IPS-NIHi7 (cell line): ENCODE measurements at regions not wholly inside any gene's neighbourhood (a gene's known extent, or its start where the extent isn't known, plus 50 kb on each side); places are given as distances from the start of the nearest gene placed in this dataset.
"Not testable (repeated sequence)": the region's sequence is repeated elsewhere in the genome, so short reads cannot be mapped to it uniquely, and the experiment has no call there.

Experiments used
- DNase-seq: peaks from one replicate; pipeline ENCODE4 v3.0.0; 2012; ENCODE audit warnings: mixed read lengths; ENCODE audit errors: extremely low spot score

GRCh38 chr7:153081496-153081895 lies 321.9 kb downstream of the ACTR3B start:
- no peak for DNase-seq

- no peak for DNase-seq
Observed at GRCh38 chr7:153084278-153084677, 324.7 kb downstream of the ACTR3B start.

- DNase-seq: no peak
Observed at GRCh38 chr7:153087498-153087897, 327.9 kb downstream of the ACTR3B start.

DNA sequence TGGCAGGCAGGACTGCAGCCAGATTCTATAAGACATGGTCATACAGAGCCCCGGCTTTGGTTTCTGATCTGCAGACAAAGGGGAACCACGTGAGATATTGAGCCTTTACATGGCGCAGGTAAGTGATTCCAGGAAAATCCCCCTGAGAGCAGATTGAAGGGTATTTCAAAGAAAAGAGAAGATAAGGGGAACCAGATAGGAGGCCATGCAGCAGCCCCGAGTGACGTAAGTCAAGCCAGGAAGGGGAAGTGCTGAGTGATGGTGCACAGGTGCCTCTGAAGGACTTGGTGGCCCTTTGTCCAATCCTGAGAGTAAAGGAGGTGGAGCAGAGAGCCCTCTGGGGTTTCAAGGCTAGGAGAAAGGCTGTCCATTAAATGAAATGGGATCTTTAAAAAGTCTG lies 329.0 kb downstream of the ACTR3B start:
- no peak for DNase-seq

DNA sequence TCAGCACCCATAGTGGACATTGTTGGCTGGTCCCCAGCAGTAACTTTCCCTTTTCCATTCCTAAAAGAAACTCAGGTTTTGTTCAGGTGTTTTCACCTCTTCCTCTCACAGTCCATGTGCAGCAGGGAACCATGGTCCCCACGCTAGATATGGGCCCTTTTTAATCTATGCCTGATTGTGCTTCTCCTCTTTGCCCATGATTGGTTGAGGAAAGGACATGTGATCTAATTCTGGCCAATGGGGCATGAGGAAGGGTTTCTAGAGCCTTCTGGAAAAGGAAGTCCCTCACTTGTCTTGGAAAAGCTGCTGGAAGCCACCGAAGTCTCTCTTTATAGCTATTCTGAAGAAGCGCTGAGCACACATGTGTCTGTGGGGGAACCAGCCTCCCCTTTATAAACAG lies 330.7 kb downstream of the ACTR3B start:
- no peak for DNase-seq

- no peak for DNase-seq
Observed at GRCh38 chr7:153090764-153091163, 331.2 kb downstream of the ACTR3B start.

GRCh38 chr7:153091477-153091876 lies 331.9 kb downstream of the ACTR3B start:
- DNase-seq: no peak

- DNase-seq: no peak
Observed at GRCh38 chr7:153097511-153098201, 338.1 kb downstream of the ACTR3B start.

DNA sequence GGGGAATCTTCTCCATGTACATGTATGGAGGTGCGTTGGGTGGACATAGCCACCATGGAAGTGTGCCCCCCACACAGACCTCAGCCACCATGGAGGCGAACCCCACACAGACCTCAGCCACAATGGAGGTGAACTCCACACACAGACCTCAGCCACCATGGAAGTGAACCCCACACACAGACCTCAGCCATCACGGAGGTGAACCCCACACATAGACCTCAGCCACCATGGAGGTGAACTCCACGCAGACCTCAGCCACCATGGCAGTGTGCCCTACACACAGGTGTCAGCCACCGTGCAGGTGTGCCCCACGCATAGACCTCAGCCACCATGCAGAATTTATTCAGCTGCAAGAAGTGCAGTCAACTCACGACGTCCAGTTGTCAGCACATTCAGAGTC lies 339.7 kb downstream of the ACTR3B start:
- no peak for DNase-seq

GRCh38 chr7:153100691-153101237 lies 341.2 kb downstream of the ACTR3B start:
- DNase-seq: no peak

GRCh38 chr7:153103202-153103601 lies 343.6 kb downstream of the ACTR3B start:
- DNase-seq: no peak

- DNase-seq: no peak
Observed at GRCh38 chr7:153107826-153108225, 348.3 kb downstream of the ACTR3B start.

DNA sequence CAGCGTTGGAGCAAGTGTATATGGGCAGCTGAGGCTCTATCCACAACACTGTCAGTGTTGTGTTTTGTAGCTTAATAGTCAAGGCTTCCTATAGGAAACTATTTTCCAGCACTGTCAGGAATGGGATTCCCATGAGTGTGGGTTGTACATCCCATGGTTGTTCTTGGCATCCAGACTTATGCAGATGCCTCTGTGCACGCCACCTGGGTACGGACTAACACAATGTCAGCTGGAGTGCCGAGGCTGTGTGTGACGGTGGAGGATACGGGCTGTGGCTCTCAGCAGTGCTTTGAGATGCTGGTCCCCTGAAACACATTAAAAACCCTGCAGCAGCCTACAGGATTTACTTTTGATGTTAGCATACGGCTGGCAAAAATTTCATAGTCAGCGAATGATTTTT lies 350.0 kb downstream of the ACTR3B start:
- no peak for DNase-seq

GRCh38 chr7:153110606-153111005 lies 351.1 kb downstream of the ACTR3B start:
- DNase-seq: no peak

- not testable (repeated sequence) for DNase-seq
Observed at GRCh38 chr7:153122255-153122654, 362.7 kb downstream of the ACTR3B start.

DNA sequence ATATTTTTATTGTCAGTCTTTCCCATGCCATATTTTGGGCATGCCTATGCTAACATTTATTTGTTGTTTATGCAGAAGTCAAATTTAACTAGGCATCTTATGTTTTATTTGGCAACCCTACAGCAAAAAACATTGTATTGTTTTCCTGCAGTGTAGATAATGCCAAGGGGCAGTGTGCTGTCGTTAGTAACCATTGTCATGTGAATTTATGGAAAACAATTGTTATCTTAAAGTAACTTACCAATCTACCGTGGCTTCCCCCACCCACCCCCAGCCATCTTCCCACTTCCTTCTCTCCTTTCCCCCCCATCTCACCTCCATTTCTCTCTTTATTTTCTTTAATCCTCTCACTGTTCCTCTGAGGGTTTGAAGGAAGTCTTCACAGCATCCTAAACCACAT lies 370.5 kb downstream of the ACTR3B start:
- DNase-seq: no peak

- DNase-seq: no peak
Observed at GRCh38 chr7:153151766-153152165, 392.2 kb downstream of the ACTR3B start.

- no peak for DNase-seq
Observed at GRCh38 chr7:153152801-153153422, 393.4 kb downstream of the ACTR3B start.

DNA sequence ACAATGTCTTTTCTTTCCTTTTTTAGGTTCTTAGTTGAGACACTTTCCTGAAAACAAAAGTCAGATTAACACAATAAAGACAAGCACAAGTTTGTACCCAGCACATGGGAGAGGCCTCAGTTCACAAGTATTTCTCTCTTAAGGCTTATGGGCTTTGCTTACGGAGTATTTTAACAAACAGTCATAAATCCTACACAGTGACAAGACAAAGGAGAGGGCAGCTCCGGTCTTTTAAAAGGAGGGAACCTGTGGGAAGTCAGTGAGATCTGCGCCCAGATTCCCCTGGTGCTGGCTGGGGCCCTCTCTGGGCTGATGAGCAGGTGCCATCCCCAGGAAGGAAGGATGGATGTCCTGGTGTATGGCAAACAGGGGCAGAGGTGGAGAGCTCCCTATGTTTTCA lies 398.6 kb downstream of the ACTR3B start:
- DNase-seq: no peak

DNA sequence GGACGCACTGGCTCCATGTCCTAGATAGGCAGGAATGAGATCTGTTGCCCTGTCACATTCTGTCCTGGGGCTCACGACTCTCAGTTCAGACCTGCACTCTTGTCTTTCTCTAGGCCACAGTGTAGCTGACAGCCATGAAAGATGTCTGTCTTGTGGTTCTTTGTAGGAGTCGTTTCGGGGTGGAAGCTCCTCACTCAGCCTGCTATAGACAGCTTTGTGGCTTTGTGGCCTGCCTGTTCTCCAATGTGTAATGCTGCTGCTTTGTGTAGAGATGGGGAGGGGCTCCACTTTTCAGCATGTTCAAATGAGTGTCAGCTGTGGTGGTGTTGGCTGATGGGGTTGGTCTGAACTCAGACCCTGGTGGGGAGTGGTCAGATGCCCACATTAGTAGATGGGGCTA lies 410.7 kb downstream of the ACTR3B start:
- DNase-seq: no peak

DNA sequence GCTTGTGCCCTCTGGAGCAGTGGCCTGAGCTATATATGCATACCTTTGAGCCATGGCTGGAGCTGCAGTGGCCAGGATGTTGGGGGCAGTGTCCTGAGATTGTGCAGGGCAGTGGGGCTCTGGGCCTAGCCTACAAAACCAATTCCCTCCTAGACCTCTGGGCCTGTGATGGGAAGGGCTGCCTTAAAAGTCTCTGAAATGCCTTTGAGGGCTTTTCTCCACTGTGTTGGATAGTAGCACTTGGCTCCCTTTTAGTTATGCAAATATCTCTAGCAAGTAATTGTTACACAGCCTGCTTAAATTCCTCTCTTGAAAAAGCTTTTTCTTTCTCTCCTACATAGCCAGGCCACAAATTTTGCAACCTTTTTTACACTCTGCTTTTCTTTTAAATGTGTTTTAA lies 426.4 kb downstream of the ACTR3B start:
- DNase-seq: no peak

DNA sequence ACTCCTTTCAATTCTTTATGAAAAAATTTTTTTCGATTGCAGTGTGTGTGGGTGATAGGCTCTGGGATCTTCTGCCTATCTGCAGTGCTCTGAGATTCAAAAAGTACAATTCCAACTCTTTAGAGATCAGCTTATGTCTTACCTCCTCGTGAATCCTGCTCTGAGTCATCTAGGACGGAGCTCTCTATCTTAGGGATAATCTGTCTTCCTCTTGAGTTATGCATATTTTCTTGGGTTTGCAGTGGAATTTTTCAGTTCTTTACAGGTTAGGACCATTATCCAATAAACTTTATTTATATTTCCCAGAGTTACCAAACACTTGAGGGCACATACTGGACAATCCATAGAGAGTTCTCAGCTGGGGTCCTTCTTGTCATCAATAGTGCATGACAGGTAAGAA lies 428.6 kb downstream of the ACTR3B start:
- no peak for DNase-seq

- no peak for DNase-seq
Observed at GRCh38 chr7:153188630-153189029, 429.1 kb downstream of the ACTR3B start.
